Loucy (cell line): ENCODE measurements at regions not wholly inside any gene's neighbourhood (a gene's known extent, or its start where the extent isn't known, plus 50 kb on each side); places are given as distances from the start of the nearest gene placed in this dataset.
A peak's percentile ranks its signal among the peaks of the same experiment; 100 is the strongest.

Experiments
- H2AFZ ChIP-seq: fragments of 200-600 bp; sonication (generic); 2 replicates; pipeline ENCODE4 v1.6.0; 2016; ENCODE audit warnings: antibody characterized with exemption, mild to moderate bottlenecking, low read length, moderate library complexity
- H3F3A ChIP-seq: fragments of 200-600 bp; 2 replicates; pipeline ENCODE4 v1.6.0; 2016; ENCODE audit warnings: antibody characterized with exemption, low read depth, mild to moderate bottlenecking
- H3K27me3 ChIP-seq: fragments of 200-600 bp; sonication (generic); 2 replicates; pipeline ENCODE4 v1.6.1; 2014; ENCODE audit warnings: low read length, mild to moderate bottlenecking; ENCODE audit not compliant: insufficient read depth, poor library complexity, severe bottlenecking
- H3K36me3 ChIP-seq: fragments of 200-600 bp; sonication (generic); 2 replicates; pipeline ENCODE4 v1.6.1; 2016; ENCODE audit warnings: low read length; ENCODE audit not compliant: insufficient read depth
- H3K4me1 ChIP-seq: fragments of 200-600 bp; sonication (generic); 2 replicates; pipeline ENCODE4 v1.5.1; 2014; ENCODE audit warnings: low read length, mild to moderate bottlenecking; ENCODE audit not compliant: insufficient read depth, poor library complexity, severe bottlenecking
- H3K4me2 ChIP-seq: fragments of 200-600 bp; sonication (generic); 2 replicates; pipeline ENCODE4 v1.6.0; 2014; ENCODE audit warnings: antibody characterized with exemption, low read length, low read depth, mild to moderate bottlenecking; ENCODE audit not compliant: poor library complexity, severe bottlenecking
- H3K4me3 ChIP-seq: fragments of 200-600 bp; sonication (generic); 2 replicates; pipeline ENCODE4 v1.5.1; 2014; ENCODE audit warnings: low read length, mild to moderate bottlenecking, mixed read lengths; ENCODE audit not compliant: poor library complexity, severe bottlenecking
- H3K79me2 ChIP-seq: fragments of 200-600 bp; sonication (generic); 2 replicates; pipeline ENCODE4 v1.6.1; 2014; ENCODE audit warnings: low read length; ENCODE audit not compliant: insufficient read depth
- H3K9ac ChIP-seq: fragments of 200-600 bp; sonication (generic); 2 replicates; pipeline ENCODE4 v1.6.0; 2014; ENCODE audit warnings: mild to moderate bottlenecking, low read depth, low read length, moderate library complexity; ENCODE audit not compliant: poor library complexity, severe bottlenecking
- H3K9me2 ChIP-seq: fragments of 200-600 bp; sonication (generic); replicated peaks from 2 replicates; pipeline ENCODE4 v1.6.1; 2016; ENCODE audit warnings: low read depth, low read length, mixed read lengths
- H3K9me3 ChIP-seq: fragments of 200-600 bp; sonication (generic); 2 replicates; pipeline ENCODE4 v1.6.1; 2014; ENCODE audit warnings: mild to moderate bottlenecking, antibody characterized with exemption, low read length, low read depth; ENCODE audit not compliant: insufficient read depth
- H4K20me1 ChIP-seq: fragments of 200-600 bp; sonication (generic); 2 replicates; pipeline ENCODE4 v1.6.0; 2014; ENCODE audit warnings: antibody characterized with exemption, low read length, mild to moderate bottlenecking; ENCODE audit not compliant: insufficient read depth, poor library complexity, severe bottlenecking
- EZH2phosphoT487 ChIP-seq: fragments of 200-600 bp; IDR thresholded peaks from 2 replicates; pipeline ENCODE4 v1.6.1; 2018; ENCODE audit warnings: antibody characterized with exemption, mild to moderate bottlenecking, moderate library complexity, borderline replicate concordance
- TF ChIP-seq, protein P1 (sequence below): fragments of 200-600 bp; sonication (generic); conservative IDR thresholded peaks from 2 replicates; pipeline ENCODE4 v1.5.1; 2014; ENCODE audit warnings: mild to moderate bottlenecking, antibody characterized with exemption, low read length

- Histone ChIP-seq H3K9ac (no peak overlapping the region), H3K9me2 (no peaks in the 10 kb centered on the region), H2AFZ (peak overlapping the region; percentile 23; the same call in 1 of the 2 replicates), H3K27me3 (no peaks in the 10 kb centered on the region), H3K4me2 (no peak overlapping the region), H3K36me3 (no peaks in the 10 kb centered on the region), H3F3A (no peaks in the 10 kb centered on the region), H3K79me2 (no peaks in the 10 kb centered on the region), H3K4me3 (no peak overlapping the region), H4K20me1 (no peaks in the 10 kb centered on the region), H3K9me3 (no peaks in the 10 kb centered on the region), H3K4me1 (no peaks in the 10 kb centered on the region)
- TF ChIP-seq EZH2phosphoT487, result no peak
- TF ChIP-seq, protein P1, sequence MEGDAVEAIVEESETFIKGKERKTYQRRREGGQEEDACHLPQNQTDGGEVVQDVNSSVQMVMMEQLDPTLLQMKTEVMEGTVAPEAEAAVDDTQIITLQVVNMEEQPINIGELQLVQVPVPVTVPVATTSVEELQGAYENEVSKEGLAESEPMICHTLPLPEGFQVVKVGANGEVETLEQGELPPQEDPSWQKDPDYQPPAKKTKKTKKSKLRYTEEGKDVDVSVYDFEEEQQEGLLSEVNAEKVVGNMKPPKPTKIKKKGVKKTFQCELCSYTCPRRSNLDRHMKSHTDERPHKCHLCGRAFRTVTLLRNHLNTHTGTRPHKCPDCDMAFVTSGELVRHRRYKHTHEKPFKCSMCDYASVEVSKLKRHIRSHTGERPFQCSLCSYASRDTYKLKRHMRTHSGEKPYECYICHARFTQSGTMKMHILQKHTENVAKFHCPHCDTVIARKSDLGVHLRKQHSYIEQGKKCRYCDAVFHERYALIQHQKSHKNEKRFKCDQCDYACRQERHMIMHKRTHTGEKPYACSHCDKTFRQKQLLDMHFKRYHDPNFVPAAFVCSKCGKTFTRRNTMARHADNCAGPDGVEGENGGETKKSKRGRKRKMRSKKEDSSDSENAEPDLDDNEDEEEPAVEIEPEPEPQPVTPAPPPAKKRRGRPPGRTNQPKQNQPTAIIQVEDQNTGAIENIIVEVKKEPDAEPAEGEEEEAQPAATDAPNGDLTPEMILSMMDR, result no peak
Measured at GRCh38 chr14:75350505-75351060, 72.0 kb downstream of the FOS start.

DNA sequence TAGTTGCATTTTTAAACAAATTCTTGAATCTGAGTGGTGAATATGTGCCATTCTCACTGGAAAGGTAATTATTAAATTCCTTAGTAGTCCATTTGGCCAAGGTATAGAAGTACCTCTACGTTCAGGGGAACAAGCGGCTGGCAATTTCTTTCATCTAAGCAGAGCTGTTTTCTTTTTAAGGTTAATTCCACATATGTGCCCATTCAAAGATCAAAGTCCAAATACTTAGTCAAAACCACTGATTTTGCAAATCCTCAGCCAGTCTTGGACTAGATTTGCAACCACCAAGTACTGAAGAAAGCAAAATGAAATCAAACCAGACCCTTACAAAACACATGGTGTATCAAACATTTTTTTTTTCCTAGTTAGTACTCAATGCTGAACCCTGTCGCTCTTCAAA is 68.7 kb upstream of the JDP2 start:
- Histone ChIP-seq H3K9me2 (no peaks in the 10 kb centered on the region), H3K4me3 (no peak overlapping the region), H3K4me1 (no peaks in the 10 kb centered on the region), H3K36me3 (no peaks in the 10 kb centered on the region), H3K79me2 (no peaks in the 10 kb centered on the region), H3K27me3 (no peaks in the 10 kb centered on the region), H3F3A (no peaks in the 10 kb centered on the region), H4K20me1 (no peaks in the 10 kb centered on the region), H3K9me3 (no peaks in the 10 kb centered on the region), H2AFZ (no peak overlapping the region), H3K9ac (no peak overlapping the region), H3K4me2 (no peak overlapping the region)
- TF ChIP-seq, protein P1, result no peak
- no peak for TF ChIP-seq EZH2phosphoT487

DNA sequence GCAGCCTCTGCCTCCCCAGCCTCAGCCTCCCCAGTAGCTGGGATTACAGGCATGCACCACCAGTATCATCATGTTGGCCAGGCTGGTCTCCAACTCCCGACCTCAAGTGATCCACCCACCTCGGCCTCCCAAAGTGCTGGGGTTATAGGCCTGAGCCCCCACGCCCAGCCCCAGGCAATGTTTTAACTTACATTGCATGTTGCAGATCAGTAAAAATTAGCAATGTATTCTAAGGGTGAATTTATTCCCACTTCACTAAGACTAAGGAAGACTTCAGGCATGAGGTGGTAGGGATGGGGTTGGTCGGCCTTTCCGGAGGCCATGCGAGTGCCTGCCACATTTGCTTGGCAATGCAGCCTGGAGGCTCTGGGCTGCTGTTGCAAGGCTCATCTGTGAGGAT is 66.8 kb upstream of the JDP2 start:
- H3K4me2 ChIP-seq, result no peak overlapping the region
- H3K36me3 ChIP-seq, result no peaks in the 10 kb centered on the region
- no peaks in the 10 kb centered on the region for H4K20me1 ChIP-seq
- TF ChIP-seq, protein P1, result no peak
- no peak for TF ChIP-seq EZH2phosphoT487
- H3K4me3 ChIP-seq, result no peak overlapping the region
- no peaks in the 10 kb centered on the region for H3K79me2 ChIP-seq
- H3K4me1 ChIP-seq, result no peaks in the 10 kb centered on the region
- no peak overlapping the region for H2AFZ ChIP-seq
- H3K9ac ChIP-seq, result no peak overlapping the region
- H3K9me2 ChIP-seq, result no peaks in the 10 kb centered on the region
- no peaks in the 10 kb centered on the region for H3F3A ChIP-seq
- no peaks in the 10 kb centered on the region for H3K27me3 ChIP-seq
- H3K9me3 ChIP-seq, result no peaks in the 10 kb centered on the region
